ENCODE measurements at regions not wholly inside any gene's neighbourhood (a gene's known extent, or its start where the extent isn't known, plus 50 kb on each side); places are given as distances from the start of the nearest gene placed in this dataset.
"Not testable (repeated sequence)": the region's sequence is repeated elsewhere in the genome, so short reads cannot be mapped to it uniquely, and the experiment has no call there.

DNA sequence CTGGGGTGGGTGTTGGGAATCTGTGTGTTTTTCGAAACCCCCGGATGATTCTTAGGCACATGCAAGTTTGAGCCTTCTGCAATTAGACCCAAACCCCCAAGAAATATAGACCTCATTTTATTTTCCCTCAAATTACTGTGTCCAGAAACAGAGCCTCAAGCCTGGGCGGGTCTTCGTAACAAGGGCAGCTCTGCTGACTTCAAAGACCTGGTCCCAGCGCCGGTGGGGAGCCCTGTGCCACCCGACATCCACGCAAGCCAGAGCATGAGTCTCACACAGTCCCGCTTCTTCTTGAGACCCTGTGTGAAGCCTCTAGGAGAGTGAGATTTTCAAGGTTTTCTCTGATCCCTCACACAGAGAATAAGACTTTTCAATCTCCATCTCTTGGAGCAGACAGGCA, 397.3 kb downstream of the RPS6KC1 start:
- H3K9me3 ChIP-seq: no peaks in the 10 kb centered on the region
- DNase-seq (peak in 1 of 2 donors; percentile 16), ATAC-seq (ENCODE audit: low FRiP score in 2 of 2) (no peak)
- H3K27ac ChIP-seq: no peak overlapping the region
- no peak for TF ChIP-seq POLR2AphosphoS5 (IDR thresholded peaks at IDR 0.05)
- TF ChIP-seq, protein P1, sequence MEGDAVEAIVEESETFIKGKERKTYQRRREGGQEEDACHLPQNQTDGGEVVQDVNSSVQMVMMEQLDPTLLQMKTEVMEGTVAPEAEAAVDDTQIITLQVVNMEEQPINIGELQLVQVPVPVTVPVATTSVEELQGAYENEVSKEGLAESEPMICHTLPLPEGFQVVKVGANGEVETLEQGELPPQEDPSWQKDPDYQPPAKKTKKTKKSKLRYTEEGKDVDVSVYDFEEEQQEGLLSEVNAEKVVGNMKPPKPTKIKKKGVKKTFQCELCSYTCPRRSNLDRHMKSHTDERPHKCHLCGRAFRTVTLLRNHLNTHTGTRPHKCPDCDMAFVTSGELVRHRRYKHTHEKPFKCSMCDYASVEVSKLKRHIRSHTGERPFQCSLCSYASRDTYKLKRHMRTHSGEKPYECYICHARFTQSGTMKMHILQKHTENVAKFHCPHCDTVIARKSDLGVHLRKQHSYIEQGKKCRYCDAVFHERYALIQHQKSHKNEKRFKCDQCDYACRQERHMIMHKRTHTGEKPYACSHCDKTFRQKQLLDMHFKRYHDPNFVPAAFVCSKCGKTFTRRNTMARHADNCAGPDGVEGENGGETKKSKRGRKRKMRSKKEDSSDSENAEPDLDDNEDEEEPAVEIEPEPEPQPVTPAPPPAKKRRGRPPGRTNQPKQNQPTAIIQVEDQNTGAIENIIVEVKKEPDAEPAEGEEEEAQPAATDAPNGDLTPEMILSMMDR (IDR thresholded peaks at IDR 0.05): no peak
- no peak for TF ChIP-seq EP300 (IDR thresholded peaks at IDR 0.05)
- TF ChIP-seq POLR2A (IDR thresholded peaks at IDR 0.05): no peak
- no peaks in the 10 kb centered on the region for H3K36me3 ChIP-seq
- H3K4me1 ChIP-seq: no peaks in the 10 kb centered on the region
- WGBS, 2 donors: 84 to 89% methylated on average over 9 of the region's 9 CpGs
- H3K27me3 ChIP-seq: no peaks in the 10 kb centered on the region
- no peak overlapping the region for H3K4me3 ChIP-seq

DNA sequence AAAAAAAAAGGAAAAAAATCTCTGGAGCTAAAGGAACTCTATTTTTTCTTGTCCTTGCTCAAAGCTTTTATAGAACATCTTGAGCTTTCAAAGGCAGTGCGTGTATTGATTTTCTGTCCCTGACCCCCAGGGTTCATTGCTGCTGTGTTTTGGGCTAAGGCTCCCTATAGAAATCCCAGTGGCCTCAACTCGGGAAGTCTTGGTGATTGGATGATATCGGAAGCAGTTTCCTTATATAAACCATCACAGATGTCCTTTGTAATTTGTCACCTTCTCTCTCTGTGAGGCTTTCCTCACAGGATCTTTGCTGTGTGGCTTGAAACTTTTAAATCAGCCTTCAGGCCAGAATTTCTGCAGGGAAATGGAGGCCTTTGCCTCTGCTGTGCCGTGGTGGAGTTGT, 397.7 kb downstream of the RPS6KC1 start:
- TF ChIP-seq EP300 (IDR thresholded peaks at IDR 0.05): no peak
- TF ChIP-seq POLR2AphosphoS5 (IDR thresholded peaks at IDR 0.05): no peak
- TF ChIP-seq, protein P1 (IDR thresholded peaks at IDR 0.05): no peak
- no peak for TF ChIP-seq POLR2A (IDR thresholded peaks at IDR 0.05)
- ATAC-seq (ENCODE audit: low FRiP score in 2 of 2): no peak
- no peak for DNase-seq

DNA sequence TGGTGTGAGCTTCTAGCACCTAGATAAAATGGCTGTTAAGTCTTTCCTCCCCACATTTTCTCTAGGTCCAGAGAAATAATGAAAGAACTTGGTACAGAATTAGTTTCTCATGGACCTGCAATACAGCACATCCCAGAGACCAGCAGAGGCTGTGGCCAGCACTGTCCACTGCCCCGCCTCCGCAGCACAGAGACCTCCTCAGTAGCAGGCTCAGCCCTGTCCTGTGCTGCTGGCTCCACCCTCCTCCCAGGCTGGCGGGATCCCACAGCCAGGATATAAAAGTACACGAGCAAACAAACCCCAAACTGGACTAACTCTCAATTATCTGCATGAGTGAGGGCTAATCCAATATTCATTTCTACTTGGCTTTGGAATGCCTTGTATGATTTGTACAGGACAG, 401.5 kb downstream of the RPS6KC1 start:
- no peak for ATAC-seq (ENCODE audit: low FRiP score in 2 of 2)
- no peak for TF ChIP-seq EP300 (IDR thresholded peaks at IDR 0.05)
- TF ChIP-seq POLR2AphosphoS5 (IDR thresholded peaks at IDR 0.05): no peak
- TF ChIP-seq, protein P1 (IDR thresholded peaks at IDR 0.05): no peak
- no peak for TF ChIP-seq POLR2A (IDR thresholded peaks at IDR 0.05)
- H3K9me3 ChIP-seq: no peaks in the 10 kb centered on the region
- no peaks in the 10 kb centered on the region for H3K27me3 ChIP-seq
- no peak overlapping the region for H3K27ac ChIP-seq
- peak in 1 of 2 donors; percentile 29 for DNase-seq
- no peaks in the 10 kb centered on the region for H3K36me3 ChIP-seq
- peaks cover 0 to 5% (median 0%) of the 10 kb centered on the region in 4 donors for H3K4me1 ChIP-seq
- 76 to 79% methylated on average over 4 of the region's 4 CpGs for WGBS, 2 donors
- H3K4me3 ChIP-seq: no peak overlapping the region

More for the DNA sequence above, 397.7 kb downstream of the RPS6KC1 start:
- H3K9me3 ChIP-seq: no peaks in the 10 kb centered on the region
- H3K36me3 ChIP-seq: no peaks in the 10 kb centered on the region
- no peaks in the 10 kb centered on the region for H3K4me1 ChIP-seq
- 67 to 71% methylated on average over 4 of the region's 4 CpGs for WGBS, 2 donors
- H3K4me3 ChIP-seq: no peak overlapping the region
- H3K27me3 ChIP-seq: no peaks in the 10 kb centered on the region
- no peak overlapping the region for H3K27ac ChIP-seq

DNA sequence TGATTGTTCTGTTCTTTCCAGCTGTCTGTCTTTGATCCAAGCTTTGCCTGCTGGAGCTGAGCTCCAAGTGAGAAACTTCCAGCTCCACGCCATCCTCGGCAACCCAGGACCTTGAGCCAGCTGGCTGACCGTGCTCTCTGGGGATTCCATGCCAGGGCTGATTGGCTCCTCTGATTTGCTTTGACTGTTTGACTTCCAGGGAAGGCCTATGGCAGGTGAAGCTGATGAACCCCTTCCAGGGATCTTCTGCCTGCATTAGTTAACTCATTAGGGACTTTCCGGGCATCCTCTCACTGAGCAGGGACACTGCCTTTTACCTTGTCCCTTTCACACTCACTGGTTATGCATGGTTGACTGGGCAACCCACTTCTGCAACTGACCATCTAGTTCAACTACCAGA, 406.1 kb downstream of the RPS6KC1 start:
- H3K27ac ChIP-seq: no peak overlapping the region
- H3K27me3 ChIP-seq: no peaks in the 10 kb centered on the region
- H3K4me1 ChIP-seq: peaks cover 0 to 5% (median 0%) of the 10 kb centered on the region in 4 donors
- no peak for TF ChIP-seq POLR2A (IDR thresholded peaks at IDR 0.05)
- no peak for TF ChIP-seq POLR2AphosphoS5 (IDR thresholded peaks at IDR 0.05)
- TF ChIP-seq, protein P1 (IDR thresholded peaks at IDR 0.05): no peak
- TF ChIP-seq EP300 (IDR thresholded peaks at IDR 0.05): no peak
- H3K36me3 ChIP-seq: no peaks in the 10 kb centered on the region
- no peak overlapping the region for H3K4me3 ChIP-seq
- ATAC-seq (ENCODE audit: low FRiP score in 2 of 2) (peak in 1 of 2 donors; percentile 55), DNase-seq (no peak)
- no peaks in the 10 kb centered on the region for H3K9me3 ChIP-seq
- 65 to 72% methylated on average over 4 of the region's 4 CpGs for WGBS, 2 donors

DNA sequence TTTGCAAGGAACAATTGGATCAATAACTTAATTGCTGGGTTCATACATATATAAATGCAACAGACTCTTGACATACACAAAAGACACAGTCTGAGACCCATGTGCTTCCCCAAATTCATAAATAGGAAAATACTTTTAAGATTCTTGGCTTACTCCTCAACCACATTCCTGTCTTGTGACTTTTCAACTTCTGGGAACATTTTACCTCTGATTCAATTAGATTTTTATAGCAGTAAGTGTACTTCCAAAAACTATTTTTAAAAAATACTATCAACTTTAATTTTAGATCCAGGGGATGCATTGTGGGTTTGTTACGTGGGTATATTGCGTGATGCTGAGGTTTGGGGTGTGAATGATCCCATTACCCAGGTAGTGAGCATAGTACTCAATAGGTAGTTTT, 406.7 kb downstream of the RPS6KC1 start:
- peaks cover 0 to 5% (median 0%) of the 10 kb centered on the region in 4 donors for H3K4me1 ChIP-seq
- TF ChIP-seq POLR2AphosphoS5 (IDR thresholded peaks at IDR 0.05) (no peak), POLR2A (IDR thresholded peaks at IDR 0.05) (no peak), EP300 (IDR thresholded peaks at IDR 0.05) (no peak)
- TF ChIP-seq, protein P1 (IDR thresholded peaks at IDR 0.05): no peak
- ATAC-seq (ENCODE audit: low FRiP score in 2 of 2) (peak in 1 of 2 donors; percentile 43), DNase-seq (no peak)
- no peaks in the 10 kb centered on the region for H3K9me3 ChIP-seq
- 84 to 85% methylated on average over 2 of the region's 2 CpGs for WGBS, 2 donors
- no peaks in the 10 kb centered on the region for H3K27me3 ChIP-seq
- H3K36me3 ChIP-seq: no peaks in the 10 kb centered on the region
- H3K27ac ChIP-seq: no peak overlapping the region
- no peak overlapping the region for H3K4me3 ChIP-seq

DNA sequence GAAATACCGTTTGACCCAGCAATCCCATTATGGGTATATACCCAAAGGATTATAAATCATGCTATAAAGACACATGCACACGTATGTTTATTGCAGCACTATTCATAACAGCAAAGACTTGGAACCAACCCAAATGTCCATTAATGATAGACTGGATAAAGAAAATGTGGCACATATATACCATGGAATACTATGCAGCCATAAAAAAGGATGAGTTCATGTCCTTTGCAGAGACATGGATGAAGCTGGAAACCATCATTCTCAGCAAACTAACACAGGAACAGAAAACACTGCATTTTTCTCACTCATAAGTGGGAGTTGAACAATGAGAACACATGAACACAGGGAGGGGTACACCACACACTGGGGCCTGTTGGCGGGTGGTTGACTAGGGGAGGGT, 411.3 kb downstream of the RPS6KC1 start:
- DNase-seq; ATAC-seq (ENCODE audit: low FRiP score in 2 of 2); H3K27me3 ChIP-seq; H3K36me3 ChIP-seq; H3K4me3 ChIP-seq; H3K4me1 ChIP-seq; H3K27ac ChIP-seq; H3K9me3 ChIP-seq: not testable (repeated sequence)
- 89 to 92% methylated on average over 3 of the region's 3 CpGs for WGBS, 2 donors
